DOHH2 (cell line): ENCODE measurements at regions not wholly inside any gene's neighbourhood (a gene's known extent, or its start where the extent isn't known, plus 50 kb on each side); places are given as distances from the start of the nearest gene placed in this dataset.

ENCODE experiments used
- H3F3A ChIP-seq: fragments of 200-600 bp; sonication (generic), shearing (Covaris generic); 2 replicates; pipeline ENCODE4 v1.6.0; 2016; ENCODE audit warnings: antibody characterized with exemption, mild to moderate bottlenecking; ENCODE audit not compliant: control insufficient read depth, insufficient read depth
- H3K27ac ChIP-seq: fragments of 200-600 bp; sonication (generic); 2 replicates; pipeline ENCODE4 v1.5.1; 2014; ENCODE audit warnings: low read depth, mild to moderate bottlenecking, low read length, moderate library complexity
- H3K27me3 ChIP-seq: fragments of 200-600 bp; sonication (generic); 2 replicates; pipeline ENCODE4 v1.6.1; 2014; ENCODE audit warnings: mild to moderate bottlenecking, low read length, mixed read lengths; ENCODE audit not compliant: control insufficient read depth
- H3K36me3 ChIP-seq: fragments of 200-600 bp; sonication (generic); 2 replicates; pipeline ENCODE4 v1.6.1; 2014; ENCODE audit warnings: mild to moderate bottlenecking, low read length, moderate library complexity, mixed read lengths; ENCODE audit not compliant: control insufficient read depth
- H3K4me1 ChIP-seq: fragments of 200-600 bp; sonication (generic); 2 replicates; pipeline ENCODE4 v1.6.1; 2014; ENCODE audit warnings: mild to moderate bottlenecking, low read length, mixed read lengths; ENCODE audit not compliant: control insufficient read depth
- H3K4me2 ChIP-seq: fragments of 200-600 bp; sonication (generic); 2 replicates; pipeline ENCODE4 v1.6.0; 2014; ENCODE audit warnings: mild to moderate bottlenecking, low read length, moderate library complexity
- H3K4me3 ChIP-seq: fragments of 200-600 bp; sonication (generic); 2 replicates; pipeline ENCODE4 v1.5.1; 2014; ENCODE audit warnings: mild to moderate bottlenecking, low read length, mixed read lengths
- H3K79me2 ChIP-seq: fragments of 200-600 bp; sonication (generic); 2 replicates; pipeline ENCODE4 v1.6.1; 2014; ENCODE audit warnings: mild to moderate bottlenecking, low read length, mixed read lengths; ENCODE audit not compliant: control insufficient read depth
- H3K9me2 ChIP-seq: fragments of 200-600 bp; sonication (generic); replicated peaks from 2 replicates; pipeline ENCODE4 v1.6.1; 2014; ENCODE audit warnings: mild to moderate bottlenecking, low read length, mixed read lengths; ENCODE audit not compliant: control insufficient read depth
- H3K9me3 ChIP-seq: fragments of 200-600 bp; sonication (generic); 2 replicates; pipeline ENCODE4 v1.6.1; 2014; ENCODE audit warnings: antibody characterized with exemption, low read length, mixed read lengths; ENCODE audit not compliant: control insufficient read depth, insufficient read depth
- H4K20me1 ChIP-seq: fragments of 200-600 bp; sonication (generic); 2 replicates; pipeline ENCODE4 v1.6.0; 2014; ENCODE audit warnings: low read depth, mild to moderate bottlenecking, antibody characterized with exemption, low read length, moderate library complexity; ENCODE audit not compliant: control insufficient read depth, insufficient read depth
- EZH2phosphoT487 ChIP-seq: fragments of 200-600 bp; sonication (generic); IDR thresholded peaks from 2 replicates; pipeline ENCODE4 v1.6.1; 2017; ENCODE audit warnings: borderline replicate concordance, mild to moderate bottlenecking, antibody characterized with exemption, low read length, moderate library complexity, mixed read lengths
- TF ChIP-seq, protein P1 (sequence below): fragments of 200-600 bp; sonication (generic); IDR thresholded peaks from one replicate; pipeline ENCODE4 v1.5.1; 2014; ENCODE audit warnings: antibody characterized with exemption, mild to moderate bottlenecking, low read depth, low read length; ENCODE audit not compliant: poor library complexity, severe bottlenecking

DNA sequence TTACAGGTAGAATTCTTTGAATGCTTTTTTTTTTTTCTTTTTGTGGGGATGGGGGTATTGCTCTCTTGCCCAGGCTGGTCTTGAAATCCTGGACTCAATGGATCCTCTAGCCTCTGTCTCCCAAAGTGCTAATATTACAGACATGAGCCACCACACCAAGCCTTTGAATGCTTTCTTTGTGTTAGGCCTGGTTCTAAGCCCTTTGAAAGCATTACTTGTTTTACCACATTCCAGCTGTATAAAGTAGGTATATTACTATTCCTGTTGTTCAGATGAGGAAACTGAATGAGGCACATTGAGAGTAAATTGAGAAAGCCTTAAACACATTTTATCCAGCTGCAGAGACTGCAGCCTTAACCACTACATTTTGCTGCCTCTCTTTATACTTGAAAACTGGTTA, 841.8 kb upstream of the ADGRL4 start:
- no peaks in the 10 kb centered on the region for H3K36me3 ChIP-seq
- no peaks in the 10 kb centered on the region for H3K9me3 ChIP-seq
- H3K4me3 ChIP-seq: no peak overlapping the region
- no peaks in the 10 kb centered on the region for H3F3A ChIP-seq
- no peaks in the 10 kb centered on the region for H3K9me2 ChIP-seq
- H3K27me3 ChIP-seq: no peaks in the 10 kb centered on the region
- no peaks in the 10 kb centered on the region for H3K79me2 ChIP-seq
- H4K20me1 ChIP-seq: no peaks in the 10 kb centered on the region
- no peak for TF ChIP-seq EZH2phosphoT487
- TF ChIP-seq, protein P1, sequence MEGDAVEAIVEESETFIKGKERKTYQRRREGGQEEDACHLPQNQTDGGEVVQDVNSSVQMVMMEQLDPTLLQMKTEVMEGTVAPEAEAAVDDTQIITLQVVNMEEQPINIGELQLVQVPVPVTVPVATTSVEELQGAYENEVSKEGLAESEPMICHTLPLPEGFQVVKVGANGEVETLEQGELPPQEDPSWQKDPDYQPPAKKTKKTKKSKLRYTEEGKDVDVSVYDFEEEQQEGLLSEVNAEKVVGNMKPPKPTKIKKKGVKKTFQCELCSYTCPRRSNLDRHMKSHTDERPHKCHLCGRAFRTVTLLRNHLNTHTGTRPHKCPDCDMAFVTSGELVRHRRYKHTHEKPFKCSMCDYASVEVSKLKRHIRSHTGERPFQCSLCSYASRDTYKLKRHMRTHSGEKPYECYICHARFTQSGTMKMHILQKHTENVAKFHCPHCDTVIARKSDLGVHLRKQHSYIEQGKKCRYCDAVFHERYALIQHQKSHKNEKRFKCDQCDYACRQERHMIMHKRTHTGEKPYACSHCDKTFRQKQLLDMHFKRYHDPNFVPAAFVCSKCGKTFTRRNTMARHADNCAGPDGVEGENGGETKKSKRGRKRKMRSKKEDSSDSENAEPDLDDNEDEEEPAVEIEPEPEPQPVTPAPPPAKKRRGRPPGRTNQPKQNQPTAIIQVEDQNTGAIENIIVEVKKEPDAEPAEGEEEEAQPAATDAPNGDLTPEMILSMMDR: no peak
- no peak overlapping the region for H3K27ac ChIP-seq
- H3K4me1 ChIP-seq: no peaks in the 10 kb centered on the region
- no peak overlapping the region for H3K4me2 ChIP-seq

DNA sequence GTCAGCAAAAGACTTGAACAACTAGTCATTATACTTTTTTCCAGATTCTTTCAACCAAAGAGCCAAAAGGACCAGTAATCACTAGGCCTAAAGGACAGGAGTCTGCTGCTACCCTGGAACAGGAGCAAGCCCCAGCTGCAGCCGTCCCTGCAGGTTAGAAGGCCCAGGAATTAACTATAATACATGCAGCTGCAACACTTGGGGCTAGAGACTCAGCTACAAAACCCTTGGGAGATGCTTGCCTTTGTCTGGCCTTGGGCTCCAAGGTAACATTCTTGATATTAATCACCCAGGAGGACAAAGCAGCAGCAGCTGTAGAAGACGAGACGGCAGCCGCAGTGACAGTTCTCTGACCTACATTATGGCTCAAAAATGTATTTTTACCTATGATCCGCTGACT, 841.2 kb upstream of the ADGRL4 start:
- Histone ChIP-seq H3K36me3 (no peaks in the 10 kb centered on the region), H3K4me2 (no peak overlapping the region), H3K79me2 (no peaks in the 10 kb centered on the region), H4K20me1 (no peaks in the 10 kb centered on the region), H3F3A (no peaks in the 10 kb centered on the region), H3K9me3 (no peaks in the 10 kb centered on the region), H3K27me3 (no peaks in the 10 kb centered on the region), H3K4me1 (no peaks in the 10 kb centered on the region), H3K27ac (no peak overlapping the region), H3K9me2 (no peaks in the 10 kb centered on the region), H3K4me3 (no peak overlapping the region)
- TF ChIP-seq EZH2phosphoT487: no peak
- TF ChIP-seq, protein P1: no peak

DNA sequence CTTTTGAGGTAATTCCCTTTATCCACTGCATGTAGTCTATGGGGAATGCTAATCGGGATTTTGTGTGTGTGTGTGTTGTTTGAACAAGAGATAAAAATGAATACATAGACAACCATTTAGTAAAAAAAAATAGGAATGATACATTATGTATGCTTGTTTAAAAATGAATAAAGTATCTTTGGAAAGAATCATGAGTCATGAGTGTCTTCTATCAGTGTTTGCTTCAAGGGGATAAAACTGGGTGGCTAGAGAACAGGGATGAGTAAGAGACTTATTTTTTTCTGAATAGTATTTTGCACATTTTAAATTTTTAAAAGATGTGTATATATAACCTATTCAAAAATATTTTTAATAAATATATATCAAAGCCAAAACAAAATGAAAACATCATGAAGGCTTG, 839.4 kb upstream of the ADGRL4 start:
- Histone ChIP-seq H3K9me2 (no peaks in the 10 kb centered on the region), H3F3A (no peaks in the 10 kb centered on the region), H3K27ac (no peak overlapping the region), H3K79me2 (no peaks in the 10 kb centered on the region), H4K20me1 (no peaks in the 10 kb centered on the region), H3K27me3 (no peaks in the 10 kb centered on the region), H3K9me3 (no peaks in the 10 kb centered on the region), H3K4me2 (no peak overlapping the region), H3K4me3 (no peak overlapping the region), H3K4me1 (no peaks in the 10 kb centered on the region), H3K36me3 (no peaks in the 10 kb centered on the region)
- TF ChIP-seq, protein P1: no peak
- no peak for TF ChIP-seq EZH2phosphoT487

DNA sequence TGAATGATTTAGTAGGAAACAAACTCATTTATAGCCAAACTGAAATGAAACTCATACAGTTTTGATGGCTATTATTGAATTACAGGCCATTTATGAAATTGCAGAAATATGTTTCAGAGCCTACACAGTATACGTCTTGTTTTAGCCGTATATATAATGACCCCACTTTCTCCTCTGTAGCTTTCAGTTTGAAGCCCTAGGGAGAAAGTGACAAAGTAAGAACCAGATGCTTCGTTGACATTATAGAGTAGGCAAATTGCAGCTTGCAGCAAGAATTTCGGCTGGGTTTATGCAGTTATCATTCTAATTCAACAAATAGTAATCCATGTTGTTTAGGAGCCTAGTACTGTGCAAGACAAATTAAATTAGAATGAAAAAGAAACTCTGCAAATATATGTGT, 836.3 kb upstream of the ADGRL4 start:
- no peaks in the 10 kb centered on the region for H3F3A ChIP-seq
- TF ChIP-seq, protein P1: no peak
- no peak for TF ChIP-seq EZH2phosphoT487
- H3K36me3 ChIP-seq: no peaks in the 10 kb centered on the region
- H3K9me2 ChIP-seq: no peaks in the 10 kb centered on the region
- no peaks in the 10 kb centered on the region for H3K4me1 ChIP-seq
- H3K4me2 ChIP-seq: no peak overlapping the region
- no peaks in the 10 kb centered on the region for H4K20me1 ChIP-seq
- no peaks in the 10 kb centered on the region for H3K79me2 ChIP-seq
- no peaks in the 10 kb centered on the region for H3K27me3 ChIP-seq
- no peak overlapping the region for H3K27ac ChIP-seq
- H3K4me3 ChIP-seq: no peak overlapping the region
- H3K9me3 ChIP-seq: no peaks in the 10 kb centered on the region
